NCI-H82 treated with DMSO at 0.1 percent for 48 hours (cell line): ENCODE measurements at regions not wholly inside any gene's neighbourhood (a gene's known extent, or its start where the extent isn't known, plus 50 kb on each side); places are given as distances from the start of the nearest gene placed in this dataset.

Experiments used
- DNase-seq: peaks from one replicate; lab custom pipeline; 2025; ENCODE audit not compliant: unreplicated experiment; lab: John Stamatoyannopoulos, UW

GRCh38 chrX:43005561-43005960 lies 227.6 kb upstream of the PPP1R2C start:
- no peak for DNase-seq

GRCh38 chrX:43008356-43008755 lies 230.4 kb upstream of the PPP1R2C start:
- no peak for DNase-seq

GRCh38 chrX:43016021-43016420 lies 238.1 kb upstream of the PPP1R2C start:
- no peak for DNase-seq

GRCh38 chrX:43018031-43018430 lies 240.1 kb upstream of the PPP1R2C start:
- DNase-seq = no peak

GRCh38 chrX:43019021-43019420 lies 241.1 kb upstream of the PPP1R2C start:
- DNase-seq = no peak

GRCh38 chrX:43025806-43026315 lies 247.9 kb upstream of the PPP1R2C start:
- DNase-seq = no peak

GRCh38 chrX:43064096-43064495 lies 286.1 kb upstream of the PPP1R2C start:
- no peak for DNase-seq

GRCh38 chrX:43065978-43066377 lies 288.0 kb upstream of the PPP1R2C start:
- DNase-seq = no peak

- DNase-seq = no peak
Measured at GRCh38 chrX:43068639-43069038, 290.7 kb upstream of the PPP1R2C start.

- no peak for DNase-seq
Measured at GRCh38 chrX:43083016-43083415, 305.1 kb upstream of the PPP1R2C start.

GRCh38 chrX:43087830-43088229 lies 309.9 kb upstream of the PPP1R2C start:
- no peak for DNase-seq

- DNase-seq = no peak
Measured at GRCh38 chrX:43096830-43097229, 318.9 kb upstream of the PPP1R2C start.

- DNase-seq = no peak
Measured at GRCh38 chrX:43106009-43106408, 328.0 kb upstream of the PPP1R2C start.

- DNase-seq = no peak
Measured at GRCh38 chrX:43108828-43109227, 330.9 kb upstream of the PPP1R2C start.

GRCh38 chrX:43121637-43122036 lies 343.7 kb upstream of the PPP1R2C start:
- no peak for DNase-seq

- DNase-seq = no peak
Measured at GRCh38 chrX:43139645-43140044, 361.7 kb upstream of the PPP1R2C start.

GRCh38 chrX:43140582-43140981 lies 362.6 kb upstream of the PPP1R2C start:
- DNase-seq = no peak

- DNase-seq = no peak
Measured at GRCh38 chrX:43141885-43142284, 363.9 kb upstream of the PPP1R2C start.

- DNase-seq = no peak
Measured at GRCh38 chrX:43148305-43148704, 370.3 kb upstream of the PPP1R2C start.

GRCh38 chrX:43165343-43165920 lies 387.5 kb upstream of the PPP1R2C start:
- DNase-seq = no peak

GRCh38 chrX:43166874-43167273 lies 388.9 kb upstream of the PPP1R2C start:
- DNase-seq = no peak

- DNase-seq = no peak
Measured at GRCh38 chrX:43175434-43175833, 397.5 kb upstream of the PPP1R2C start.

- no peak for DNase-seq
Measured at GRCh38 chrX:43176686-43177085, 398.7 kb upstream of the PPP1R2C start.
